OCI-M1 (cell line): ENCODE measurements at regions not wholly inside any gene's neighbourhood (a gene's known extent, or its start where the extent isn't known, plus 50 kb on each side); places are given as distances from the start of the nearest gene placed in this dataset.

Experiments
- DNase-seq: peaks from one replicate; lab custom pipeline; 2025; lab: John Stamatoyannopoulos, UW

GRCh38 chr1:78426408-78426807, 64.4 kb upstream of the PTGFR start:
- DNase-seq: no peak

- DNase-seq: no peak
Observed at GRCh38 chr1:78427506-78427905, 63.3 kb upstream of the PTGFR start.

DNA sequence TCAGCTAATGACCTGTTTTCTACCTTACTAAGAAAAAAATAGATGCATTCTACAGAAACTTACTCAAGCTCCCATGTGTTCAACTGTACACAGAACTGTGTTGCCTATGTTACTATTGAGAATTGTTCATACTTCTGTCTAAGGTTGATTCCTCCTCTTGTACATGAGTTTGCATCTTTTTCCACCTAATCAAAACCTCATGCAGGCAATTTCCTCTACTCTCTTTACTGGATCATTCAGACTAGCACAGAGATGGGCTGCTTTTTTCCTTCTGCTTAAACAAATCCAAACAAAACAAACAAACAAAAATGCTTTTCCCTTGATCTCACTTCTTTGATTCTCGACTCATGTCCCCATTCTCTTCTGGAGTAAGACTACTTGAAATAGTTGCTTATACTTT, 58.8 kb upstream of the PTGFR start:
- DNase-seq: no peak

DNA sequence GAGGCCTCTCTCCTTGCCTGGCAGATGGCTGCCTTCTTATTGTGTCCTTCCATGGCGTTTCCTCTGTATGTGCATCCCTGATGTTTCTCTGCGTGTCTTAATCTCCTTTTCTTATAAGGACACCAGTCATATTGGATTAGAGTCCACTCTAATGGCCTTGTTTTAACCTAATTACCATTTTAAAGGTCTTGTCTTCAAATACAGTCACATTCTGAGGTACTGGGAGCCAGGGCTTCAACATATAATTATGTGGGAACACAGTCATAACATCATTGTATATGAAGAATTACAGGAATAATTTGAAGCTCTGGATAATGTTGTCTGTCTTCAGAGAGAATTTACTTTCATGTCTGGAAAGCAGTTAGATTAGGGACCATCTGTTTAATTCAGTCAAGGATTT, 56.4 kb upstream of the PTGFR start:
- no peak for DNase-seq

- no peak for DNase-seq
Observed at GRCh38 chr1:78436961-78437360, 53.8 kb upstream of the PTGFR start.

DNA sequence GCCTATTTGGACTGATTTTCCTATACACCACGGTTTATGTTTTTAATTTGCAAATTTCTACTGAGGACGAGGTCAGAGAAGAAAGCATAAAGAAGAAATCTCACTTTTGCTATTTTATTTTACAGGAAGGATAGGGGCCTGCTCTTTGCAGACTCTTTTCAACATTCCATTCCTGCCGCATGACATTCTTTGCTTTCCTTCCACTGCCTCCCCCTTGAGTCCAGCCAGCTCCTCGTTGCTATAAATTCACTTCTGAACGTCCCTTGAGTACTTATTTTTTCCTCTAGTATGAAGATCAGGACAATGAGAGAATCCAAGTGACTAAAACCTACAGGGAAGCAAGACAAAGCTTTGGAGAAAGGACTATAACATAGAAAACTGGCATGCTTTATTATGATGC, 53.4 kb upstream of the PTGFR start:
- no peak for DNase-seq

GRCh38 chr1:78437941-78438340, 52.8 kb upstream of the PTGFR start:
- no peak for DNase-seq

DNA sequence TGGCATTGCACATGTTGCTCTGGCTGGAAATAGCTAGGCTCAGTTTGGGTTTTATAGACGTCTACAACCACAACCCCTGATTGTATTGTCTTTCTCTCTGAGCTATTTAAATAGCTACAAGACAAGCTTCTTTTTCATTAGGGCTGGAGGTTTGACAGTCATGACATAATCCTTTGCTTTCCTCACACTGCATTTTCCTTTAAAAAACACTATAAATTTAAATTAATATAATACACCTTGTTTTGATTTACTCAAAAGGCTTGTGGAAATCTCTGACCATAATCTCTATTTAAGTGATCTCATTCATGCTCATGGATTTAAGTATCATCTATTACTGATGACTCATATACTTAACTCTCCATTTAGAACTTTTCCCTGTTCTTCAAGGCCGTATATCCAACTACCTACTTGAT, 50.4 kb upstream of the PTGFR start:
- DNase-seq: no peak
